HepG2 (cell line): ENCODE measurements at regions not wholly inside any gene's neighbourhood (a gene's known extent, or its start where the extent isn't known, plus 50 kb on each side); places are given as distances from the start of the nearest gene placed in this dataset.

Experiments
- ATAC-seq: fragments of 200-7000 bp; cut with Tn5 transposase; 3 replicates; pipeline ENCODE4 v1.9.1; 2020; ENCODE audit warnings: mild to moderate bottlenecking, moderate library complexity
- BruUV-seq: library from RNA; stranded (reverse); fragments of 400-500 nt; replicated peaks from 2 replicates; lab custom pipeline; 2021; lab: Mats Ljungman, UMichigan
- CTCF ChIA-PET: fragments of 300-600 bp; formaldehyde crosslinking; extraction: SDS; loops from one replicate; lab custom pipeline; 2021; ENCODE audit warnings: low total read pairs, inconsistent platforms, low intra/inter-chr PET ratio; lab: Yijun Ruan, JAX
- POLR2A ChIA-PET: fragments of 350-600 bp; sonication (Branson Sonifier 250); formaldehyde crosslinking; loops from one replicate; lab custom pipeline; 2020; ENCODE audit warnings: antibody characterized with exemption, inconsistent platforms; lab: Yijun Ruan, JAX
- DNase-seq: peaks from one replicate; pipeline ENCODE4 v3.0.0-alpha.2; 2015; ENCODE audit warnings: low spot score
- FAIRE-seq: peaks from 3 replicates; lab custom pipeline; 2011; peaks lifted over from hg19 to GRCh38; lab: Jason Lieb, UNC
- H2AFZ ChIP-seq: one replicate; pipeline ENCODE4 v1.6.1; 2011; ENCODE audit warnings: low read length, inconsistent platforms
- H3K27ac ChIP-seq: fragments of 300-600 bp; 3 replicates; pipeline ENCODE4 v1.8.0; 2011; ENCODE audit warnings: mixed run types, mild to moderate bottlenecking, mixed read lengths, low read length, inconsistent platforms; ENCODE audit not compliant: insufficient read depth; ENCODE audit errors: extremely low read length
- H3K27me3 ChIP-seq, 2 experiments: fragments of 200-600 bp in 1 of 2; 2 replicates in 1 of 2; 3 replicates in 1 of 2; pipeline versions ENCODE4 v1.6.0 to v1.8.0; 2011; ENCODE audit warnings: low read length in 2 of 2, mild to moderate bottlenecking in 2 of 2, moderate library complexity in 2 of 2, inconsistent platforms in 1 of 2; ENCODE audit not compliant: insufficient read depth in 2 of 2, control insufficient read depth in 1 of 2
- H3K36me3 ChIP-seq, 2 experiments: fragments of 200-600 bp in 1 of 2; replicated peaks in 1 of 2; 2 replicates in 1 of 2; 3 replicates in 1 of 2; pipeline versions ENCODE4 v1.5.1 to v1.8.0; 2011; ENCODE audit warnings: low read length in 2 of 2, inconsistent platforms in 1 of 2; ENCODE audit not compliant: insufficient read depth in 2 of 2, control insufficient read depth in 1 of 2
- H3K4me1 ChIP-seq: 2 replicates; pipeline ENCODE4 v1.5.1; 2012; ENCODE audit warnings: low read length, inconsistent platforms; ENCODE audit not compliant: insufficient read depth
- H3K4me2 ChIP-seq: 2 replicates; pipeline ENCODE4 v1.6.0; 2011; ENCODE audit warnings: low read depth, low read length, inconsistent platforms
- H3K4me3 ChIP-seq, 3 experiments: fragments of 200-600 bp in 1 of 3; sonication (generic), shearing (Covaris generic) in 1 of 3; replicated peaks in 1 of 3; 2 replicates each; pipeline ENCODE4 v1.5.1; 2011 to 2016; ENCODE audit warnings: low read length in 3 of 3, inconsistent platforms in 2 of 3, low read depth in 2 of 3, mild to moderate bottlenecking in 2 of 3, control low read depth in 1 of 3, mixed read lengths in 1 of 3; ENCODE audit not compliant: insufficient read depth in 1 of 3
- H3K79me2 ChIP-seq: one replicate; pipeline ENCODE4 v1.6.1; 2011; ENCODE audit warnings: low read length, inconsistent platforms; ENCODE audit not compliant: insufficient read depth
- H3K9ac ChIP-seq: 2 replicates; pipeline ENCODE4 v1.6.0; 2011; ENCODE audit warnings: mild to moderate bottlenecking, low read depth, low read length, inconsistent platforms; ENCODE audit not compliant: insufficient read depth
- H3K9me3 ChIP-seq: 2 replicates; pipeline ENCODE4 v1.5.1; 2012; ENCODE audit warnings: mild to moderate bottlenecking, low read length
- H4K20me1 ChIP-seq: 2 replicates; pipeline ENCODE4 v1.6.0; 2011; ENCODE audit warnings: inconsistent platforms, mild to moderate bottlenecking, low read length, moderate library complexity; ENCODE audit not compliant: insufficient read depth
- CBX2 ChIP-seq, 2 experiments: fragments of 200-600 bp in 1 of 2; sonication (generic); formaldehyde crosslinking in 1 of 2; IDR thresholded peaks; 2 replicates each; pipeline versions ENCODE4 v1.7.0 to v1.8.1; 2018 to 2022; ENCODE audit warnings: low read depth in 2 of 2, low read length in 1 of 2, mild to moderate bottlenecking in 1 of 2, missing genetic modification reagents in 1 of 2
- CCDC6 ChIP-seq: sonication (generic); formaldehyde crosslinking; IDR thresholded peaks from 2 replicates; pipeline ENCODE4 v1.8.1; 2022; ENCODE audit warnings: mild to moderate bottlenecking, missing genetic modification reagents, moderate library complexity
- ELF3 ChIP-seq: IDR thresholded peaks from 2 replicates; pipeline ENCODE4 v1.6.1; 2016; ENCODE audit warnings: missing genetic modification reagents, missing compliant biosample characterization
- FOXA3 ChIP-seq: IDR thresholded peaks from 2 replicates; pipeline ENCODE4 v1.6.1; 2016; ENCODE audit warnings: missing genetic modification reagents, missing compliant biosample characterization
- MAFG ChIP-seq: sonication (generic); formaldehyde crosslinking; IDR thresholded peaks from 2 replicates; pipeline ENCODE4 v1.5.1; 2020; ENCODE audit warnings: mild to moderate bottlenecking, missing genetic modification reagents
- NCOA5 ChIP-seq: sonication (generic); formaldehyde crosslinking; IDR thresholded peaks from 2 replicates; pipeline ENCODE4 v1.4.0; 2020; ENCODE audit warnings: missing genetic modification reagents
- PHF8 ChIP-seq: sonication (generic); formaldehyde crosslinking; IDR thresholded peaks from 2 replicates; pipeline ENCODE4 v1.5.0; 2020; ENCODE audit warnings: missing genetic modification reagents
- RFX5 ChIP-seq: IDR thresholded peaks from 2 replicates; pipeline ENCODE4 v1.6.1; 2011; ENCODE audit warnings: low read depth, low read length, improper control_type of control experiment
- ZFP41 ChIP-seq: sonication (generic); formaldehyde crosslinking; IDR thresholded peaks from 2 replicates; pipeline ENCODE4 v1.4.0; 2020; ENCODE audit warnings: mild to moderate bottlenecking, missing genetic modification reagents, borderline replicate concordance
- ZNF224 ChIP-seq: sonication (generic); formaldehyde crosslinking; IDR thresholded peaks from 2 replicates; pipeline ENCODE4 v1.5.0; 2020; ENCODE audit warnings: mild to moderate bottlenecking, missing genetic modification reagents
- ZNF331 ChIP-seq: sonication (generic); formaldehyde crosslinking; IDR thresholded peaks from 2 replicates; pipeline ENCODE4 v1.4.0; 2020; ENCODE audit warnings: missing genetic modification reagents
- ZNF460 ChIP-seq: sonication (generic); formaldehyde crosslinking; IDR thresholded peaks from 2 replicates; pipeline ENCODE4 v1.5.1; 2020; ENCODE audit warnings: missing genetic modification reagents, mild to moderate bottlenecking, borderline replicate concordance
- ZNF468 ChIP-seq: sonication (generic); formaldehyde crosslinking; IDR thresholded peaks from 2 replicates; pipeline ENCODE4 v1.8.0; 2022; ENCODE audit warnings: mild to moderate bottlenecking, moderate library complexity, missing genetic modification reagents
- ZNF652 ChIP-seq: IDR thresholded peaks from 2 replicates; pipeline ENCODE4 v1.6.1; 2016; ENCODE audit warnings: low read depth, borderline replicate concordance
- ZNF770 ChIP-seq: sonication (generic); formaldehyde crosslinking; IDR thresholded peaks from 2 replicates; pipeline ENCODE4 v1.5.0; 2020; ENCODE audit warnings: mild to moderate bottlenecking, missing genetic modification reagents
- ZNF839 ChIP-seq: sonication (generic); formaldehyde crosslinking; IDR thresholded peaks from 2 replicates; pipeline ENCODE4 v1.4.0; 2020; ENCODE audit warnings: missing genetic modification reagents, mild to moderate bottlenecking, borderline replicate concordance
- ZNF878 ChIP-seq: sonication (generic); formaldehyde crosslinking; IDR thresholded peaks from 2 replicates; pipeline ENCODE4 v1.8.1; 2023; ENCODE audit warnings: mild to moderate bottlenecking, missing genetic modification reagents, moderate library complexity
- WGBS: methylation state at CpG from one replicate; pipeline ENCODE4 v1.1.6; 2017; ENCODE audit warnings: low lambda C conversion rate; 5-methylcytosine and 5-hydroxymethylcytosine counted together
- in situ Hi-C: cut with HindIII; loops from 2 replicates; pipeline ENCODE4 v1.10.0; 2017; ENCODE audit warnings: low pct_unique_long_range_greater_than_20kb; ENCODE audit not compliant: extremely low pct_ligation_motif_present
- intact Hi-C: fragments of 100-400 bp; cut with micrococcal nuclease; formaldehyde crosslinking; loops from one replicate; pipeline ENCODE4 v1.10.0; 2022; ENCODE audit not compliant: unreplicated experiment
- TF ChIP-seq, protein P1 (sequence below), 2 experiments: sonication (generic) in 1 of 2; formaldehyde crosslinking in 1 of 2; IDR thresholded peaks; 2 replicates each; pipeline versions ENCODE4 v1.4.0 to v1.6.1; 2018 to 2020; ENCODE audit warnings: missing genetic modification reagents in 2 of 2, borderline replicate concordance in 1 of 2, low read depth in 1 of 2, mild to moderate bottlenecking in 1 of 2, missing biosample characterization in 1 of 2
- TF ChIP-seq, protein P2 (sequence below): sonication (generic); formaldehyde crosslinking; IDR thresholded peaks from 2 replicates; pipeline ENCODE4 v1.4.0; 2020; ENCODE audit warnings: missing genetic modification reagents

DNA sequence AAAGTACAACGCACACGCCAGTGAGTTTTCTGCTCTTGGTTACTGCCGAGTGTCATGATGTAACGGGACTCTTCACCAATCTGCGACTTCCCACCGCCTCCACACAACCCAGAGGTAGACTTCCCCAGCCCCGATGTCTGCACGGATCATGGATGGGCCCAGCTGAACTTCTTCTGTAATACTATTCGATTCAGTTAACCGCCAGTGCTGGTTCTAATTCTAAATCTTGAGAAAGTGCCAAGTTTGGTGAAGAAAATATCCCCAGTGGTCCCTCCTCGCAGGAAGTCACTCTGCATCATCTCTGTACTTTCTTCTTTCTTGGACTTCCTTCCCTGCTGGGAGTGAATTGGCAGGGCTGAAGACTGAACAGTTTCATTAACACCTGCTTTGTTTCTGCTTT is 77.6 kb upstream of the SLC35F4 start (continued):
- no peak for TF ChIP-seq FOXA3 (CRISPR knock-in tag)

DNA sequence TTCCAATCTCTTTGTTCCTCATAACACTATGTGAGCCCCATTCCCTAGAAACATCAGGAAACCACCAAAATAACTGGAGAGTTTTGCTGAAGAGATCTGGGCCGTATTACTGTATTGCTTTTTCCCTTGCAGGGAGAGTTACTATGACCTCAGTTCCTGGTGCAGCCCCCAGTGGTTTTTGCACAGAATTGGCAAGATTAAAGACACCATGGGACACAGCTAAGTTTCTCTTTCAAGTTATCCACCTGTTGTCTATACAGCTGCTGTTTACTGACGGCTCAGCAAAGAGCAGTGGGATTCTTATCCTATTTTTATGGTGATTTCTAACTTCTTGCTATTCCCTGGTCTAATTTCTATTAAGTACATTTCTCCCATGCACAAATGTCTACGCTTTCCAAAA is 77.1 kb upstream of the SLC35F4 start:
- POLR2A ChIA-PET, result no interaction called here
- CTCF ChIA-PET, result no interaction called here
- DNase-seq, result no peak
- Histone ChIP-seq H3K27me3 (no peaks in the 10 kb centered on the region; a peak in 1 of 5 replicates), H4K20me1 (no peaks in the 10 kb centered on the region), H3K4me1 (no peaks in the 10 kb centered on the region), H3K9ac (no peak overlapping the region), H3K36me3 (no peaks in the 10 kb centered on the region), H2AFZ (no peak overlapping the region), H3K79me2 (no peaks in the 10 kb centered on the region), H3K4me3 (no peak overlapping the region), H3K9me3 (no peaks in the 10 kb centered on the region), H3K27ac (no peak overlapping the region), H3K4me2 (no peak overlapping the region)
- in situ Hi-C loops (no loop called here), intact Hi-C loops (no loop called here)
- FAIRE-seq, result no peak
- 8% methylated on average over 3 of the region's 3 CpGs for WGBS
- no TSS peak for BruUV-seq
- no peak for ATAC-seq
- no peak for TF ChIP-seq ZNF770 (CRISPR knock-in tag)
- TF ChIP-seq ELF3 (CRISPR knock-in tag), result no peak
- no peak for TF ChIP-seq ZNF460 (CRISPR knock-in tag)
- no peak for TF ChIP-seq ZFP41 (CRISPR knock-in tag)
- TF ChIP-seq ZNF224 (CRISPR knock-in tag), result no peak
- TF ChIP-seq, protein P1, sequence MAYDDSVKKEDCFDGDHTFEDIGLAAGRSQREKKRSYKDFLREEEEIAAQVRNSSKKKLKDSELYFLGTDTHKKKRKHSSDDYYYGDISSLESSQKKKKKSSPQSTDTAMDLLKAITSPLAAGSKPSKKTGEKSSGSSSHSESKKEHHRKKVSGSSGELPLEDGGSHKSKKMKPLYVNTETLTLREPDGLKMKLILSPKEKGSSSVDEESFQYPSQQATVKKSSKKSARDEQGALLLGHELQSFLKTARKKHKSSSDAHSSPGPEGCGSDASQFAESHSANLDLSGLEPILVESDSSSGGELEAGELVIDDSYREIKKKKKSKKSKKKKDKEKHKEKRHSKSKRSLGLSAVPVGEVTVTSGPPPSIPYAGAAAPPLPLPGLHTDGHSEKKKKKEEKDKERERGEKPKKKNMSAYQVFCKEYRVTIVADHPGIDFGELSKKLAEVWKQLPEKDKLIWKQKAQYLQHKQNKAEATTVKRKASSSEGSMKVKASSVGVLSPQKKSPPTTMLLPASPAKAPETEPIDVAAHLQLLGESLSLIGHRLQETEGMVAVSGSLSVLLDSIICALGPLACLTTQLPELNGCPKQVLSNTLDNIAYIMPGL (CRISPR knock-in tag; IDR thresholded peaks at IDR 0.05; ENCODE audit: borderline replicate concordance in 1 of 2, low read depth in 1 of 2), result no peak
- no peak for TF ChIP-seq ZNF878 (CRISPR knock-in tag)
- TF ChIP-seq RFX5, result no peak
- no peak for TF ChIP-seq NCOA5 (CRISPR knock-in tag)
- TF ChIP-seq PHF8 (CRISPR knock-in tag), result no peak
- TF ChIP-seq CBX2 (IDR thresholded peaks at IDR 0.05; ENCODE audit: low read depth, low read length), result no peak
- TF ChIP-seq CBX2 (CRISPR knock-in tag; IDR thresholded peaks at IDR 0.05; ENCODE audit: low read depth), result no peak
- TF ChIP-seq, protein P2, sequence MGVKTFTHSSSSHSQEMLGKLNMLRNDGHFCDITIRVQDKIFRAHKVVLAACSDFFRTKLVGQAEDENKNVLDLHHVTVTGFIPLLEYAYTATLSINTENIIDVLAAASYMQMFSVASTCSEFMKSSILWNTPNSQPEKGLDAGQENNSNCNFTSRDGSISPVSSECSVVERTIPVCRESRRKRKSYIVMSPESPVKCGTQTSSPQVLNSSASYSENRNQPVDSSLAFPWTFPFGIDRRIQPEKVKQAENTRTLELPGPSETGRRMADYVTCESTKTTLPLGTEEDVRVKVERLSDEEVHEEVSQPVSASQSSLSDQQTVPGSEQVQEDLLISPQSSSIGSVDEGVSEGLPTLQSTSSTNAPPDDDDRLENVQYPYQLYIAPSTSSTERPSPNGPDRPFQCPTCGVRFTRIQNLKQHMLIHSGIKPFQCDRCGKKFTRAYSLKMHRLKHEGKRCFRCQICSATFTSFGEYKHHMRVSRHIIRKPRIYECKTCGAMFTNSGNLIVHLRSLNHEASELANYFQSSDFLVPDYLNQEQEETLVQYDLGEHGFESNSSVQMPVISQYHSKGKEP, result no peak
- TF ChIP-seq ZNF331 (CRISPR knock-in tag), result no peak
- TF ChIP-seq ZNF839 (CRISPR knock-in tag), result no peak
- TF ChIP-seq ZNF652 (CRISPR knock-in tag), result no peak
- no peak for TF ChIP-seq ZNF468
- no peak for TF ChIP-seq MAFG (CRISPR knock-in tag)
- TF ChIP-seq CCDC6, result no peak
